B cell (primary cell): ENCODE measurements at regions not wholly inside any gene's neighbourhood (a gene's known extent, or its start where the extent isn't known, plus 50 kb on each side); places are given as distances from the start of the nearest gene placed in this dataset.

ENCODE experiments used
- ATAC-seq: fragments of 200-7000 bp; cut with Tn5 transposase; one replicate; pipeline ENCODE4 v1.10.0; 2021; ENCODE audit warnings: low read depth, mild to moderate bottlenecking, moderate number of reproducible peaks, moderate library complexity
- CTCF ChIA-PET: fragments of 350-600 bp; sonication (Branson Sonifier 250); formaldehyde crosslinking; loops from one replicate; lab custom pipeline; 2021; ENCODE audit warnings: antibody characterized with exemption, inconsistent platforms; lab: Charles Lee
- POLR2A ChIA-PET: fragments of 350-600 bp; sonication (Branson Sonifier 250); formaldehyde crosslinking; loops from one replicate; lab custom pipeline; 2021; ENCODE audit warnings: antibody characterized with exemption; lab: Charles Lee
- DNase-seq: peaks from one replicate; pipeline ENCODE4 v3.0.0; 2013
- H2AFZ ChIP-seq: 2 replicates; pipeline ENCODE4 v1.6.1; 2012; ENCODE audit warnings: mild to moderate bottlenecking, low read depth, low read length; ENCODE audit not compliant: insufficient read depth, poor library complexity, severe bottlenecking
- H3K27ac ChIP-seq, 2 donors: 1 replicate in 1 of 2; 2 replicates in 1 of 2; pipeline ENCODE4 v1.5.1; 2012 to 2013; ENCODE audit warnings: low read length in 2 of 2, mild to moderate bottlenecking in 2 of 2, moderate library complexity in 1 of 2
- H3K27me3 ChIP-seq, 4 experiments: fragments of 200-600 bp in 1 of 4; sonication (generic) in 1 of 4; replicated peaks in 1 of 4; 1 replicate in 2 of 4; 2 replicates in 2 of 4; pipeline versions ENCODE4 v1.6.1 to v1.7.0; 2013 to 2016; ENCODE audit warnings: low read length in 3 of 4, mild to moderate bottlenecking in 2 of 4, mixed read lengths in 1 of 4, moderate library complexity in 1 of 4; ENCODE audit not compliant: insufficient read depth in 4 of 4, control insufficient read depth in 3 of 4; ENCODE audit errors: control extremely low read depth in 1 of 4
- H3K36me3 ChIP-seq, 2 experiments: replicated peaks in 1 of 2; 1 replicate in 1 of 2; 2 replicates in 1 of 2; pipeline versions ENCODE4 v1.6.1 to v1.7.1; 2013; ENCODE audit warnings: low read length in 1 of 2; ENCODE audit not compliant: insufficient read depth in 2 of 2, control insufficient read depth in 1 of 2; ENCODE audit errors: control extremely low read depth in 1 of 2, extremely low read depth in 1 of 2
- H3K4me1 ChIP-seq, 2 donors: fragments of 200-600 bp in 1 of 2; sonication (generic) in 1 of 2; 1 replicate in 1 of 2; 2 replicates in 1 of 2; pipeline versions ENCODE4 v1.5.1 to v1.6.1; 2013 to 2017; ENCODE audit warnings: low read length in 2 of 2; ENCODE audit not compliant: control insufficient read depth in 2 of 2, insufficient read depth in 2 of 2
- H3K4me2 ChIP-seq: replicated peaks from 2 replicates; pipeline ENCODE3; 2012; ENCODE audit warnings: mild to moderate bottlenecking, low read depth, low read length; ENCODE audit not compliant: poor library complexity, severe bottlenecking
- H3K4me3 ChIP-seq, 5 experiments: fragments of 200-600 bp in 1 of 5; sonication (generic) in 1 of 5; 1 replicate in 3 of 5; 2 replicates in 2 of 5; pipeline versions ENCODE4 v1.5.1 to v1.7.0; 2011 to 2016; ENCODE audit warnings: low read length in 4 of 5, mild to moderate bottlenecking in 4 of 5, low read depth in 2 of 5, control low read depth in 1 of 5, moderate library complexity in 1 of 5; ENCODE audit not compliant: insufficient read depth in 1 of 5; ENCODE audit errors: control extremely low read depth in 1 of 5, extremely low read depth in 1 of 5
- H3K79me2 ChIP-seq: fragments of 200-600 bp; sonication (generic); one replicate; pipeline ENCODE4 v1.6.0; 2016; ENCODE audit warnings: low read length; ENCODE audit not compliant: control insufficient read depth, insufficient read depth
- H3K9ac ChIP-seq: fragments of 200-600 bp; sonication (generic); 2 replicates; pipeline ENCODE4 v1.6.1; 2017; ENCODE audit warnings: mild to moderate bottlenecking, low read length, moderate library complexity
- H3K9me3 ChIP-seq, 3 donors: one replicate each; pipeline versions ENCODE4 v1.6.1 to v1.7.1; 2013; ENCODE audit warnings: low read length in 2 of 3; ENCODE audit not compliant: control insufficient read depth in 2 of 3, insufficient read depth in 1 of 3; ENCODE audit errors: control extremely low read depth in 1 of 3
- H4K20me1 ChIP-seq: 2 replicates; pipeline ENCODE4 v1.6.0; 2012; ENCODE audit warnings: mild to moderate bottlenecking, low read length; ENCODE audit not compliant: insufficient read depth, control insufficient read depth, poor library complexity, severe bottlenecking
- H3K27ac Mint-ChIP-seq: one replicate; pipeline ENCODE4 v1.8.0; 2021; ENCODE audit warnings: mixed read lengths
- H3K27me3 Mint-ChIP-seq: one replicate; pipeline ENCODE4 v1.8.0; 2021; ENCODE audit warnings: mixed read lengths
- H3K4me1 Mint-ChIP-seq: one replicate; pipeline ENCODE4 v1.8.0; 2021; ENCODE audit warnings: mixed read lengths
- H3K4me3 Mint-ChIP-seq: one replicate; pipeline ENCODE4 v1.8.0; 2021; ENCODE audit warnings: mixed read lengths
- H3K9me3 Mint-ChIP-seq: one replicate; pipeline ENCODE4 v1.8.0; 2022; ENCODE audit warnings: mixed read lengths; ENCODE audit not compliant: insufficient read depth
- EZH2 ChIP-seq: IDR thresholded peaks from 2 replicates; pipeline ENCODE4 v1.6.1; 2012; ENCODE audit warnings: borderline replicate concordance, low read depth, mild to moderate bottlenecking, moderate library complexity, low read length; ENCODE audit not compliant: insufficient read depth, poor library complexity, severe bottlenecking
- WGBS: methylation state at CpG from one replicate; pipeline ENCODE4 v1.1.5; 2013; ENCODE audit warnings: missing lambda C conversion rate; ENCODE audit not compliant: insufficient coverage; 5-methylcytosine and 5-hydroxymethylcytosine counted together
- intact Hi-C: fragments of 100-400 bp; cut with micrococcal nuclease; formaldehyde crosslinking; loops from one replicate; pipeline ENCODE4 v1.10.0; 2022
- TF ChIP-seq, protein P1 (sequence below): fragments of 200-600 bp; IDR thresholded peaks from one replicate; pipeline ENCODE4 v1.8.0; 2022; ENCODE audit warnings: antibody characterized with exemption, mild to moderate bottlenecking

DNA sequence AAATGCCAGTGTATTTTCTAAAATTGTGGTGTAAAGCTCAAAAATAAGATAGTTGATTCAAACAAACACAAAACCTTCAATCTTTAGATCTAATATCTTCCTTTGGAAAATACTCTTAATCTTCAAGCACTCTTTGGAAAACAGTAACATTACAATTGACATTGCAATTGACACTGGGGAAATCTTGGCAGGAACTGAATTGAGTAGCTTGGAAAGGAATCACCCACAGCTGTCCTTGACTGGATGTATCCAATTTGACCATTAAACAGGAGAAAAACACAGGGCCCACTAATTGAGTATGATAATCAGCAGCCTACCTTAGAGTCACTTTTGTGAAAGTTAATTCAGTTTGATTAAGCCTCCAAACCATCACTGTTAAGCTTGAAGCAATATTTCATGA lies 776.7 kb downstream of the DTWD2 start:
- TF ChIP-seq, protein P1, sequence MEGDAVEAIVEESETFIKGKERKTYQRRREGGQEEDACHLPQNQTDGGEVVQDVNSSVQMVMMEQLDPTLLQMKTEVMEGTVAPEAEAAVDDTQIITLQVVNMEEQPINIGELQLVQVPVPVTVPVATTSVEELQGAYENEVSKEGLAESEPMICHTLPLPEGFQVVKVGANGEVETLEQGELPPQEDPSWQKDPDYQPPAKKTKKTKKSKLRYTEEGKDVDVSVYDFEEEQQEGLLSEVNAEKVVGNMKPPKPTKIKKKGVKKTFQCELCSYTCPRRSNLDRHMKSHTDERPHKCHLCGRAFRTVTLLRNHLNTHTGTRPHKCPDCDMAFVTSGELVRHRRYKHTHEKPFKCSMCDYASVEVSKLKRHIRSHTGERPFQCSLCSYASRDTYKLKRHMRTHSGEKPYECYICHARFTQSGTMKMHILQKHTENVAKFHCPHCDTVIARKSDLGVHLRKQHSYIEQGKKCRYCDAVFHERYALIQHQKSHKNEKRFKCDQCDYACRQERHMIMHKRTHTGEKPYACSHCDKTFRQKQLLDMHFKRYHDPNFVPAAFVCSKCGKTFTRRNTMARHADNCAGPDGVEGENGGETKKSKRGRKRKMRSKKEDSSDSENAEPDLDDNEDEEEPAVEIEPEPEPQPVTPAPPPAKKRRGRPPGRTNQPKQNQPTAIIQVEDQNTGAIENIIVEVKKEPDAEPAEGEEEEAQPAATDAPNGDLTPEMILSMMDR, result no peak
- no peak for TF ChIP-seq EZH2
- Histone ChIP-seq H3K27me3 (no peaks in the 10 kb centered on the region), H3K27ac (no peak overlapping the region), H3K4me3 (no peak overlapping the region), H3K36me3 (no peaks in the 10 kb centered on the region), H3K79me2 (no peaks in the 10 kb centered on the region), H2AFZ (no peak overlapping the region), H3K9ac (no peak overlapping the region), H3K4me2 (no peak overlapping the region), H4K20me1 (no peaks in the 10 kb centered on the region), H3K4me1 (no peaks in the 10 kb centered on the region), H3K9me3 (peaks cover 0 to 23% (median 15%) of the 10 kb centered on the region in 3 donors)
- CTCF ChIA-PET, result no interaction called here
- Mint-ChIP-seq H3K27ac (no peak overlapping the region), H3K27me3 (no peaks in the 10 kb centered on the region), H3K9me3 (peaks cover 9% of the 10 kb centered on the region), H3K4me1 (no peaks in the 10 kb centered on the region), H3K4me3 (no peak overlapping the region)
- POLR2A ChIA-PET, result no interaction called here
- intact Hi-C loops, result no loop called here
- ATAC-seq (no peak), DNase-seq (no peak)

DNA sequence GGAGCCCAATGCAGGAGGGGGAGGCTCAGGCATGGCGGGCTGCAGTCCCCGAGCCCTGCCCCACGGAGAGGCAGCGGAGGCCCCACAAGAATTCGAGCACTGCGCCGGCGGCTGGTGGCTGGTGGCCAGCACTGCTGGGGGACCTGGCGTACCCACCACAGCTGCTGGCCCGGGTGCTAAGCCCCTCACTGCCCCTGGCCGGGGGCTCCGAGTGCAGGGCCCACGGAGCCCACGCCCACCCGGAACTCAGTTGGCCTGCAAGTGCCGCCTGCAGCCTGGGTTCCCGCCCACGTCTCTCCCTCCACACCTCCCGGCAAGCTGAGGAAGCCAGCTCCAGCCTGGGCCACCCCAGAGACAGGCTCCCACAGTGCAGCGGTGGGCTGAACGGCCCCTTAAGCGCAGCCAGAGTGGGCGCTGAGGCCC lies 780.3 kb downstream of the DTWD2 start:
- intact Hi-C loops, result no loop called here
- H3K4me3 Mint-ChIP-seq, result no peak overlapping the region
- peaks cover 9% of the 10 kb centered on the region for H3K9me3 Mint-ChIP-seq
- Histone ChIP-seq H3K9me3 (peaks cover 0 to 23% (median 15%) of the 10 kb centered on the region in 3 donors), H3K4me2 (no peak overlapping the region), H3K27me3 (no peaks in the 10 kb centered on the region), H3K79me2 (no peaks in the 10 kb centered on the region), H3K36me3 (no peaks in the 10 kb centered on the region), H2AFZ (no peak overlapping the region), H4K20me1 (no peaks in the 10 kb centered on the region), H3K9ac (no peak overlapping the region), H3K4me3 (no peak overlapping the region), H3K4me1 (no peaks in the 10 kb centered on the region), H3K27ac (no peak overlapping the region)
- TF ChIP-seq EZH2, result no peak
- TF ChIP-seq, protein P1, result no peak
- 96% methylated on average over 23 of the region's 23 CpGs for WGBS
- DNase-seq (no peak), ATAC-seq (no peak)
- CTCF ChIA-PET, result no interaction called here
- POLR2A ChIA-PET, result no interaction called here
- no peak overlapping the region for H3K27ac Mint-ChIP-seq
- H3K27me3 Mint-ChIP-seq, result no peaks in the 10 kb centered on the region
- H3K4me1 Mint-ChIP-seq, result no peaks in the 10 kb centered on the region
